GM10248 (cell line): ENCODE measurements at regions not wholly inside any gene's neighbourhood (a gene's known extent, or its start where the extent isn't known, plus 50 kb on each side); places are given as distances from the start of the nearest gene placed in this dataset.

Experiments
- CTCF ChIA-PET: fragments of 300-600 bp; sonication (Branson Sonifier 250); formaldehyde crosslinking; extraction: SDS; loops from one replicate; lab custom pipeline; 2021; ENCODE audit warnings: antibody characterized with exemption; lab: Yijun Ruan, JAX
- POLR2A ChIA-PET: fragments of 350-650 bp; sonication (Branson Sonifier 250); formaldehyde crosslinking; extraction: SDS; loops from one replicate; lab custom pipeline; 2020; ENCODE audit warnings: antibody characterized with exemption; lab: Yijun Ruan, JAX
- DNase-seq: peaks from one replicate; pipeline ENCODE4 v3.0.0; 2012; ENCODE audit errors: extremely low spot score
- CTCF ChIP-seq: IDR thresholded peaks from 2 replicates; pipeline ENCODE4 v1.5.1; 2012; ENCODE audit warnings: mild to moderate bottlenecking, low read depth; ENCODE audit errors: extremely low read depth, missing control alignments, control extremely low read depth

GRCh38 chr7:53252539-53252938, 217.1 kb downstream of the POM121L12 start:
- TF ChIP-seq CTCF = no peak
- ChIA-PET POLR2A (no interaction called here), CTCF (no interaction called here)
- no peak for DNase-seq

- DNase-seq = no peak
- POLR2A ChIA-PET = no interaction called here
- TF ChIP-seq CTCF = no peak
- CTCF ChIA-PET = interaction anchor here (1.4 kb wide), 1 partner anchor 24 kb away, joined by 4 read pairs; no protein-coding TSS in a partner anchor
Measured at GRCh38 chr7:53272081-53272480, 236.6 kb downstream of the POM121L12 start.

GRCh38 chr7:53281312-53281711, 245.9 kb downstream of the POM121L12 start:
- TF ChIP-seq CTCF = no peak
- ChIA-PET POLR2A (no interaction called here), CTCF (no interaction called here)
- no peak for DNase-seq

GRCh38 chr7:53292341-53292740, 256.9 kb downstream of the POM121L12 start:
- DNase-seq = no peak
- ChIA-PET CTCF (no interaction called here), POLR2A (no interaction called here)
- TF ChIP-seq CTCF = no peak

- no peak for TF ChIP-seq CTCF
- DNase-seq = no peak
- CTCF ChIA-PET = no interaction called here
Measured at GRCh38 chr7:53302496-53303246, 267.2 kb downstream of the POM121L12 start.

GRCh38 chr7:53303781-53304180, 268.3 kb downstream of the POM121L12 start:
- no peak for DNase-seq
- TF ChIP-seq CTCF = no peak
- ChIA-PET POLR2A (no interaction called here), CTCF (no interaction called here)

More at GRCh38 chr7:53302496-53303246, 267.2 kb downstream of the POM121L12 start:
- POLR2A ChIA-PET = no interaction called here
